GM12875 (cell line): ENCODE measurements at regions not wholly inside any gene's neighbourhood (a gene's known extent, or its start where the extent isn't known, plus 50 kb on each side); places are given as distances from the start of the nearest gene placed in this dataset.

Experiments used
- H3K4me3 ChIP-seq: one replicate; pipeline ENCODE4 v1.5.1; 2011; ENCODE audit warnings: low read depth, low read length, control low read depth
- CTCF ChIP-seq: IDR thresholded peaks from 2 replicates; pipeline ENCODE4 v1.5.1; 2011; ENCODE audit warnings: low read depth, mild to moderate bottlenecking, control low read depth, inconsistent platforms, low read length, moderate library complexity, borderline replicate concordance; ENCODE audit not compliant: insufficient read depth

GRCh38 chr5:96052374-96052773 lies 90.7 kb upstream of the ELL2 start:
- TF ChIP-seq CTCF = no peak
- H3K4me3 ChIP-seq = no peak overlapping the region

- H3K4me3 ChIP-seq = no peak overlapping the region
- no peak for TF ChIP-seq CTCF
Observed at GRCh38 chr5:96051401-96051830, 89.8 kb upstream of the ELL2 start.

- no peak overlapping the region for H3K4me3 ChIP-seq
- no peak for TF ChIP-seq CTCF
Observed at GRCh38 chr5:96050273-96050880, 88.7 kb upstream of the ELL2 start.

GRCh38 chr5:96049398-96050272 lies 88.0 kb upstream of the ELL2 start:
- no peak overlapping the region for H3K4me3 ChIP-seq
- no peak for TF ChIP-seq CTCF

- no peak overlapping the region for H3K4me3 ChIP-seq
- TF ChIP-seq CTCF = no peak
Observed at GRCh38 chr5:96048763-96049162, 87.1 kb upstream of the ELL2 start.

- TF ChIP-seq CTCF = no peak
- H3K4me3 ChIP-seq = no peak overlapping the region
Observed at GRCh38 chr5:96045888-96046287, 84.2 kb upstream of the ELL2 start.

- no peak for TF ChIP-seq CTCF
- no peak overlapping the region for H3K4me3 ChIP-seq
Observed at GRCh38 chr5:96043446-96043845, 81.8 kb upstream of the ELL2 start.
